Spinal cord (tissue), 9 donors: ENCODE measurements at regions not wholly inside any gene's neighbourhood (a gene's known extent, or its start where the extent isn't known, plus 50 kb on each side); places are given as distances from the start of the nearest gene placed in this dataset.

Experiments used
- DNase-seq, 6 donors: peaks; one replicate each; pipeline versions ENCODE4 v3.0.0 to v3.0.0-alpha.2; 2013 to 2015; ENCODE audit warnings: low spot score in 6 of 6, low read depth in 4 of 6
- H3K27ac ChIP-seq: one replicate; pipeline ENCODE4 v1.5.1; 2013; ENCODE audit warnings: low read depth, low read length, control low read depth
- H3K27me3 ChIP-seq: one replicate; pipeline ENCODE4 v1.6.1; 2013; ENCODE audit warnings: low read length; ENCODE audit not compliant: control insufficient read depth, insufficient read depth
- H3K36me3 ChIP-seq: one replicate; pipeline ENCODE4 v1.6.1; 2013; ENCODE audit warnings: low read length; ENCODE audit not compliant: control insufficient read depth, insufficient read depth
- H3K4me1 ChIP-seq: one replicate; pipeline ENCODE4 v1.6.1; 2013; ENCODE audit warnings: low read length; ENCODE audit not compliant: control insufficient read depth, insufficient read depth
- H3K4me3 ChIP-seq: one replicate; pipeline ENCODE4 v1.5.1; 2013; ENCODE audit warnings: low read depth, low read length, control low read depth
- H3K9me3 ChIP-seq: one replicate; pipeline ENCODE4 v1.6.1; 2013; ENCODE audit warnings: low read length; ENCODE audit not compliant: control insufficient read depth, insufficient read depth
- WGBS: methylation state at CpG from one replicate; pipeline ENCODE4 v1.1.5; 2013; ENCODE audit warnings: missing lambda C conversion rate; ENCODE audit not compliant: insufficient coverage; 5-methylcytosine and 5-hydroxymethylcytosine counted together
- donor health status: healthy.

- H3K27ac ChIP-seq = no peak overlapping the region
- H3K4me1 ChIP-seq = peaks cover 19% of the 10 kb centered on the region
- 75% methylated on average over 4 of the region's 5 CpGs for WGBS
- H3K27me3 ChIP-seq = peaks cover 42% of the 10 kb centered on the region
- no peak for DNase-seq
- H3K36me3 ChIP-seq = no peaks in the 10 kb centered on the region
- H3K9me3 ChIP-seq = no peaks in the 10 kb centered on the region
- no peak overlapping the region for H3K4me3 ChIP-seq
Measured at GRCh38 chr12:111030800-111031199, 110.4 kb upstream of the MYL2 start.

GRCh38 chr12:111029732-111030131 lies 109.4 kb upstream of the MYL2 start:
- H3K36me3 ChIP-seq = no peaks in the 10 kb centered on the region
- H3K27me3 ChIP-seq = peaks cover 31% of the 10 kb centered on the region
- H3K27ac ChIP-seq = no peak overlapping the region
- H3K9me3 ChIP-seq = no peaks in the 10 kb centered on the region
- 65% methylated on average over 5 of the region's 5 CpGs for WGBS
- H3K4me3 ChIP-seq = no peak overlapping the region
- H3K4me1 ChIP-seq = peaks cover 9% of the 10 kb centered on the region
- no peak for DNase-seq

GRCh38 chr12:111029305-111029704 lies 108.9 kb upstream of the MYL2 start:
- no peak overlapping the region for H3K27ac ChIP-seq
- DNase-seq = no peak
- peaks cover 9% of the 10 kb centered on the region for H3K4me1 ChIP-seq
- H3K27me3 ChIP-seq = peaks cover 31% of the 10 kb centered on the region
- WGBS = 100% methylated on average over 4 of the region's 4 CpGs
- no peak overlapping the region for H3K4me3 ChIP-seq
- H3K9me3 ChIP-seq = no peaks in the 10 kb centered on the region
- H3K36me3 ChIP-seq = no peaks in the 10 kb centered on the region

GRCh38 chr12:111028830-111029229 lies 108.5 kb upstream of the MYL2 start:
- peaks cover 31% of the 10 kb centered on the region for H3K27me3 ChIP-seq

DNA sequence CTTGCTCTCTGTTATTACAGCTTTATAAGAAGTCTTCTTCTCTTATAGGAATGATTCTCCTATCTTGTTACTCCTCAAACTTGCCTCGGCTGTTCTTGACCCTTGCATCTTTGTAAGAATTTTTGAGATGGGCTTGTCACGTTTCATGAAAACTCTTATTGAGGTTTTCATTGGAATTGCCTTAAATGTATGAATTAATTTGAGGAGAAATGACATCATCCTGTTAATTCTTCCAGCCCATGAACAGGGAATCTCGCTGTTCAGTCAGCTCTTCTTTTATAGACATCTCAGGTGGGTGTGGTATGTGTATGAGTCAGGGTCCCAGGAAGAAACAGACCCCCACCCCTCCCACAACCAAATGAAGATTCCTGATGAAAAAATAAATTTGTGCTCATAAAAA lies 107.1 kb upstream of the MYL2 start:
- Histone ChIP-seq H3K9me3 (no peaks in the 10 kb centered on the region), H3K36me3 (no peaks in the 10 kb centered on the region), H3K4me1 (no peaks in the 10 kb centered on the region), H3K4me3 (no peak overlapping the region), H3K27ac (no peak overlapping the region), H3K27me3 (peaks cover 20% of the 10 kb centered on the region)
- DNase-seq = no peak
- no CpG with 5 or more reads among the region's 3 CpGs for WGBS

More at GRCh38 chr12:111028830-111029229, 108.5 kb upstream of the MYL2 start:
- 82% methylated on average over 1 of the region's 2 CpGs for WGBS
- DNase-seq = no peak
- Histone ChIP-seq H3K9me3 (no peaks in the 10 kb centered on the region), H3K36me3 (no peaks in the 10 kb centered on the region), H3K4me3 (no peak overlapping the region), H3K27ac (no peak overlapping the region), H3K4me1 (peaks cover 9% of the 10 kb centered on the region)

DNA sequence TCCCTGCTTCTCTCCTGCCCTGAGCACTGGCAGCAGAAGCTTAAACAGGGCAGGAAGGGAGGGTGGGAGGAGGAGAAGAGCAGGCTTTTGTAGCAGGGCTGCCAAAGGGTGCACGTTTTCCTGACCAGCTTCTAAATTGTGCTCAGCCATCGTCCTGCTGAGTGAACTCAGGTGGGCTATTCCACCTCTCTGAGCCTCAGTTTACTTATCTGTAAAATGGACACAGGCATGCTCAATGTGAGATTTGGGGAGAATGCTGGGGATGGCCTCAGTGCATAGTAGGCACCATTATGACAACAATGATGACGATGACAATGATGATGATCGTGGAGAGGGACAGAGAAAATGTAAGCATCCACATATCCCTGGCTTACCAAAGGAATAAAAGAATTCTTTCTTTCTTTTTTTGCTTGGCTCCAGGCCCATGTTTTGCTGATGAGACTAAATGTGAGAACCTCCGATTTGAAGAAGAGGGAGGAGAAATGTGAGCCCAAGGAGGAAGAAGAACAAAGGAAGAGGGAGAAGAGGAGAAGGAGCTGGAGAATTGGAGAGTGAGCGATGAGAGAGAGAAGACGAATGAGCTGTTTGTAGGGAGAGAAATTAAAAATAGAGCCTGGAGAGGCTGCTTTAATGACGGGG lies 105.5 kb upstream of the MYL2 start:
- Histone ChIP-seq H3K27me3 (peaks cover 9% of the 10 kb centered on the region), H3K9me3 (no peaks in the 10 kb centered on the region), H3K27ac (no peak overlapping the region), H3K4me3 (no peak overlapping the region), H3K4me1 (no peaks in the 10 kb centered on the region), H3K36me3 (no peaks in the 10 kb centered on the region)
- no peak for DNase-seq
- 39% methylated on average over 5 of the region's 8 CpGs for WGBS

- Histone ChIP-seq H3K27me3 (peaks cover 6% of the 10 kb centered on the region), H3K9me3 (no peaks in the 10 kb centered on the region), H3K4me1 (no peaks in the 10 kb centered on the region), H3K4me3 (no peak overlapping the region), H3K36me3 (no peaks in the 10 kb centered on the region), H3K27ac (no peak overlapping the region)
- WGBS = 74% methylated on average over 4 of the region's 7 CpGs
- DNase-seq = no peak
Measured at GRCh38 chr12:111025301-111025700, 104.9 kb upstream of the MYL2 start.

DNA sequence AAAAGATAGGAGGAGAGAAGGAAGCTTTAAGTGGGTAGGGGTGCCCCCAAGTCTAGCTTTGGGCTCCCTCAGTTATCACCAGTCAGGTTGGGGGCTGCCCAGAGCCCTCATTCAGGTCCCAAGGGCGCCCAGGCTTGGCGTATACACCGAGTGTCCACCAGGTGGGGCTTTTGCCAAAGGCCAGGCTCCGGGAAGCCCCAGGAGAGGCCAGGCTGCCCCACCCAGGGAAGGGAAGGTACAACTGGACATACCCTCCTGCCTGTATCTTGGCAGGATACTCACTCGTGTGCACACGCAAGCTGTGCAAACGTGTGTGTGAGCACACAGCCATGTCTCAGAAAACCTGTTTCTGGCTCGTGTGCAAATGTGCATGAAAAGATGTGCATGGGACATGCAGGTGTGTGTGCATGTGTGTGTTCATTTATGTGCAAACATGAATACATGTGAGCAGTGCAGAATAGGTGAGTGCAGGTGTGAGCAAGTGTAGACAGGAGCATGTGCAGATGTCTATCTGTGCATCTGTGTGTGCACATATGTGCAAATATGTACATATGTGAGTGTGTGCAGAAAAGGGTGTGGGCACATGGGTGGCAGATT lies 103.9 kb upstream of the MYL2 start:
- Histone ChIP-seq H3K9me3 (no peaks in the 10 kb centered on the region), H3K4me1 (no peaks in the 10 kb centered on the region), H3K36me3 (no peaks in the 10 kb centered on the region), H3K27me3 (peaks cover 2% of the 10 kb centered on the region), H3K27ac (no peak overlapping the region), H3K4me3 (no peak overlapping the region)
- 6% methylated on average over 8 of the region's 8 CpGs for WGBS
- peak in 3 of 6 donors; percentile 15 to 75 (median 66) for DNase-seq

DNA sequence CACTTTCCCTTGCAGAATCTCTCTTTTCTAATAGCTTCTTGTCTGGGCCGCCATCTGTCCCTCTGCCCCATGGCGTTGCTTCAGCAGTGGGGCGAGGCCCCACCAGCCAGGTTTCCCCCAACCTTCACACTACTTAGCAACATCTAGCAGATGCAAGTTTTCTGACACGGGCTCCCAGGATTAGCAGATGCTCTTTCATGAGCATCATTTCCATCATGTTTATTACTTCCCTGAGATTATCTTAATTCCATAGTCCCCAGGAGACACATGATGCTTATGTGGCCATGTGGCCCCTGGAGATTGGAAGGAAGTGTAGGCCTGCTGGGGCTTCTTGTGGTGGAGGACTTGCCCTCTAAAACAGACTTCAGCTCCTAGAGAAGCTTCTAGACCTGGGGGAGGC lies 102.0 kb upstream of the MYL2 start:
- 90% methylated on average over 4 of the region's 4 CpGs for WGBS
- no peak overlapping the region for H3K27ac ChIP-seq
- H3K36me3 ChIP-seq = no peaks in the 10 kb centered on the region
- H3K9me3 ChIP-seq = no peaks in the 10 kb centered on the region
- H3K4me1 ChIP-seq = no peaks in the 10 kb centered on the region
- no peak for DNase-seq
- no peak overlapping the region for H3K4me3 ChIP-seq
- H3K27me3 ChIP-seq = peaks cover 2% of the 10 kb centered on the region

GRCh38 chr12:111014547-111014946 lies 94.2 kb upstream of the MYL2 start:
- no CpG with 5 or more reads among the region's 6 CpGs for WGBS
- no peaks in the 10 kb centered on the region for H3K4me1 ChIP-seq
- H3K9me3 ChIP-seq = no peaks in the 10 kb centered on the region
- no peak overlapping the region for H3K27ac ChIP-seq
- no peaks in the 10 kb centered on the region for H3K36me3 ChIP-seq
- H3K27me3 ChIP-seq = peaks cover 4% of the 10 kb centered on the region
- no peak overlapping the region for H3K4me3 ChIP-seq
- DNase-seq = no peak
